ENCODE measurements at regions not wholly inside any gene's neighbourhood (a gene's known extent, or its start where the extent isn't known, plus 50 kb on each side); places are given as distances from the start of the nearest gene placed in this dataset.
"Not testable (repeated sequence)": the region's sequence is repeated elsewhere in the genome, so short reads cannot be mapped to it uniquely, and the experiment has no call there.

DNA sequence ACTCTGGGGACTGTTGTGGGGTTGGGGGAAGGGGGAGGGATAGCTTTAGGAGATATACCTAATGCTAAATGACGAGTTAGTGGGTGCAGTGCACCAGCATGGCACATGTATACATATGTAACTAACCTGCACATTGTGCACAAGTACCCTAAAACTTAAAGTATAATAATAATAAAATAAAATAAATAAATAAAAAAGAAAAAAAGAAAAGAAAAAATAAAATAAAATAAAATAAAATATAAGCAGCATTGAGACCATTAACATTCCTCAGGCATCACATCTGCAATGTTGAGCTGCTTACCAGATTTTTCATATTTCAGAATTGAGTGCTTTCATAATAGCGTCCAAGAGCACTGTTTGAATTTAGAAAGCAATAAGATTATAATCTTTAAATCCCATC is 263.2 kb upstream of the GJE1 start:
- DNase-seq, result not testable (repeated sequence)

DNA sequence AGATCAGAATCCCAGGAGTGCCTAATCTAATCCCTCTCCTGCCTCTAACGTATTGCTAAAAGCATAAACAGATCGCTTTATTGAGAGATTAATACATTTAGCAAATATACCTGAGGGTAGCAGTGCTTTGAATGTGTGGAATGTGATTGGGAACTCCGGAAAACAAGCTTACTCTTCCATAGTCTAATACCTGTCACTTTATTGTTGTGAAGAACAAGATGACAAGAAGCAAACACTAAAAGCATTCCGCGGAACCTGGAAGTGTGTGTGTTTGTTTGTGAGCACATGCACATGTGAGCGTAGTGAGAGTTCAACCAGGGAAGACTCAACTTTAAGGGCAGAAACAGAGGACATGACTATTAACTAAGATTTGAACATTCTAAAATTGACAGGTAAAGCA is 265.0 kb upstream of the GJE1 start:
- DNase-seq, result no peak

DNA sequence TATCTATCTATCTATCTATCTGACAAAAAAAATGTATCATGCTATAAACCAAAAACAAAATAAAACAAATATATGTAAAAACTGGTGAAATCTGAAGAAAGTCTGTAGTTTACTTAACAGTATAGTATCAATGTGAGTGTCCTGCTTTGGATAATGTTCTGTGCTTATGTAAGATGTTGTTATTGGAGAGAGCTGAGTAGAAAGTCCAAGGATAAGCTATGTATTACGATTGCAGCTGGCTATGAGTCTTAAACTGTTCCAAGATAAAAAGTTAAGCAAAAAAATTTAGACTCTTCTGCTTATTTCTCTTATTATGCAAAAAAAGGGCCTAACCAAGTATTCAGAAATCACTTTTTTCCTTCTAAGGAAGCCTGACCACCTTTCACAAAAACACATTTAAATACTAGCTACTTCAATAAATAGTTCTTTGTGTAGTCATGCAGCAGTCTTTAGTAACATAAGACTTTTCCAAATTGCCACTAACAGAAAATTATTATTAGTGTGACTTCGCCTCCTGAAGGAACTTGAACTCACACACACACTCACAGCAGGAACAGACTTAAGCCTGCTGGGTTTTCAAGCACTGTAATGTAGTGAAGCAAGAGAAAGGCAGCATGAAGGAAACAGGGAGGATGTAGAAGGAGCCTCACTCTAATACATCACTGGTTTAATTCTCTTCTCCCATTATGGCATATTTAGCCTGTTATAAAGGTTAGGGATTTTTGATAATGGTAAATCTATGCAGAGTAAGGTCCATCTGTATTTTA is 265.8 kb upstream of the GJE1 start:
- DNase-seq, result no peak

DNA sequence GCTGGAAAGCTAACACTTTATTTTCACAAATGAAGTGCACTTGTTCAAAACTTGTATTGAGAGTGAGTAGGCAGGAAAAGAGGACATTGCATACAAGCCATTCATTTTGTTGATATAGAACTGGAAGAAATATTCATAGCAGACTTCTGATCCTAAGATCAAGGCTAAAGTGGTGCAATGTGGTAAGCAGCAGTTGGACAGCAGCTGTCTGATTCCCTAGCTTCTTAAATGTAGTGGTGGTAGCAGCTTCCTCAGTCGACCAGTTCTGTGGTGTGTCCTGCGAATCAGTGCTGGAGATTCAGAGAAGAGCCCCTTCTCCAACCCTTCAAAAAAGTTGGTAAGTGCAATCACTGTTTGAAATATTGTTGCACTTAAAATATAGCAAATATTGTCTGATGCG is 281.7 kb upstream of the GJE1 start:
- DNase-seq, result no peak

DNA sequence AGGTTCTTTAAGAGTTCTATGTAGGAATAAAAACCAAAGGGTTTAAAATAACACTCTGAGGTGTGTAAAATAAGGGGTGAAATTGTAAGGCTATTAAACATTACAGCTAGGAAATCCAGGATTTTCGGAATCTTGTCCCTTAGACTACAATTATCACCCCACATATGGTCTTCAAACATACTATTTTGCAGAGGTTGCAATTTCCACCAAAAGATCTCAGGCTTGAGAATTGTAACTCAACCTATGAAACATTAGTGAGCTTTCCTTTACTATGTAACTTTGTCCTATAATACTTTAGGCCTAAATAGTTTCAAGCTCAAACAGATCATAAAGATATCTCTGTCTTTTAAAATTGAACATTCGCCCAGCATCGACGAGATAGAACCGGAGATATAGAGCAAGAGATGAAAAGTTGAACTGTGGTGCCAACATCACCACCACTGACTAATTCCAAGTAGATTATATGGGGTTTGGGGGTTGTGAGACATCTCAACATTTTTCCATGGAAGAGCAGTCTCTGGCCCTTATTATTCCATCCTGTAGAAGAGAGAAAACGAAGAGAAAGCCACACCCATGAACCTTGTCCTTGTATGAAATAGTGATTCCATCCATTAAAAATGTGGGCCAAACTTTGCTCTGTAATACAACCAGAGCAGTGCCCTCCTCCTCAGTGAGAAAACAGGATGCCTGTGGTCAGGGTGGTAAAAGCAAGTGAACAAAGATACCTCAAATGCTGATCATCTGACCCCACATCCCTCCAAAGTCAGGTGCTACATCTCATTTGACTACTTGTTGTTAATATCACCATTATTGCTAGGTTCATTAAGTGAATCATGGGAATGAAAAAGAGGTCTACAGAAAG is 284.5 kb upstream of the GJE1 start:
- DNase-seq, result no peak

DNA sequence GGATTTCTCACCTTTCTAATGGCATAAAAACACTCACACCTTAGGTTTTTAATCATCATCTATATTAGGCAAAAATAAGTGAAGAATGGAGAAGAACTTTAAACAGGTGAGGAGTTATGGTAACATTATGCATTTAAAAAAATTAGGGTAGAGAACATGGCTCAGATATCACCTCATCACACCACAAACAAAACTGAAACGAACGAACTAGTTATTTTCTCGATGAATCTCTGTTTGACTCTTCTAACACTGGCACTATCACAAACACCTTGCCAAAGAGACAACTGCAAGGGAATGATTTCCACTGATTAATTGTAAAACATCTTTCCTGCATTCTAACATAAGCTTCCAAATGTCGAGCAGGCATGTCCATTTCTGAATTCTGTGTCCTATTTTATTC is 286.1 kb upstream of the GJE1 start:
- DNase-seq, result no peak

DNA sequence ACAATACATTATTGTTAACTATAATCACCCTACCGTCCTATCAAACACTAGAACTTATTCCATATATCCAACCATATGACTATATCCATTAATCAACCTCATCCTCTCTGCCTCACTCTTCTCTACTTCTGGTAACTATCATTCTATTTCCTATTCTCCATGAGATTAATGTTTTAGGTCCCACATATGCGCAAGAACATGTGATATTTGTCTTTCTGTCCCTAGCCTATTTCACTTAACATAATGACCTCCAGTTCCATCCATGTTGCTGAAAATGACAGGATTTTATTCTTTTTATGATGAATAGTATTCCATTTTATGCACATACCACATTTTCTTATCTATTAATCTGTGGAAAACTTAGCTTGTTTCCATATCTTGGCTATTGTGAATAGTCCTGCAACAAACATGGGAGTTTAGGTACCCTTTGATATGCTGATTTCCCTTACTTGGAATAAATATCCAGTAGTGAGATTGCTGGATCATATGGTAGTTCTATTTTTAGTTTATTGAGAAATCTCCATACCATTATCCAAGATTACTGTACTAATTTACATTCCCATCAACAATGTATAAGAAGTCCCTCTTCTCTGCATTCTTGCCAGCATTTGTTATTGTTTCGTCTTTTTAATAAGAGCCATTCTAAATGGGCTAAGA is 289.4 kb upstream of the GJE1 start:
- DNase-seq, result no peak

DNA sequence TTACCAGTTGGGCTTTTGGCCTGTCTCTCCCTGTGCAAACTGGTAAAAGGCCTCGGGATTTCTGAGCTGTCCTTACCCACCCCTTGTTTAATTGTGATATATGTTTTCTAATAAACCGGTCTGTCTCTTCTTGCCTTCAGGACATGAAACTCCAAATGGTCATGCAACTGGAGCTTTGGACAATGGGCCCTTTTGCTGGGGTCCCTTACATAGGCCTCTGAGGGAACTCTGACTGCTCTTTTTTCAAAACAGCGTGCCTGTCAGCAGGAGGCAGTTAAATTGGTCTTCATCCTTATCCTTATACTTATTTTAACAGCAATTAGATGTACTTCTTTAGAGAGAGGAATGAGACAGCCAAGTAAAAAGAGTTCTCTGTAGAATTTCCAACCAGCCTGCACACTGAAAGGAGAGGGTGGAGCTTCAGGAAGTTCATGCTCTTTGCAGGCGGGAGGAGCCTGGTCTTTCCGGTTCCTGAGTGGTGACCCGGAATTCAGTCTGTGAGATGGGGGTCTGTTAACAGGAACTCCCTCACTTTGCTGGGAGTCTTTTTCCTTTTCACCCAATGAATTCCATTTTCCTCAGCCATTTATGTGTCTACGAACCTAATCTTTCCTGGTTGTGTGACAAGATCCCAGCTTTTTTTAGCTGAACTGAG is 299.6 kb upstream of the GJE1 start:
- no peak for DNase-seq

DNA sequence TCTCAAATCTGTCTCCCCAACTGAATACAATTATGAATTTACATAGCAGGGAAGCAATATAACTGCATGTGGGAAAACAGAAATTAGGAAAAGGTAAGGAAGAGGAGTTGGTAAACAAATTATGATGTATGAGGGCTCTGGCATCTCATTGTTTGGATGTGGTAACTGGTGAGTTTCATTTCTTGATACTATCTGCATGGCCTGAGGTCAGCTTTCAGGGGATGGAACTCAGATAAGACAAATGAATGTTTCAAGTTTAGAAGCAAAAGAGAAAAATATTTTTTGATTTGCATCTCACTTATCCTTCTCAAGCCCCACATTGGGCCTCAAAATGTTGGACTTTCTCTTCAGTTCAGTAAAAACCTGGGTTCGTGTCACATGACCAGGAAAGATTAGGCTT is 302.2 kb upstream of the GJE1 start:
- no peak for DNase-seq

DNA sequence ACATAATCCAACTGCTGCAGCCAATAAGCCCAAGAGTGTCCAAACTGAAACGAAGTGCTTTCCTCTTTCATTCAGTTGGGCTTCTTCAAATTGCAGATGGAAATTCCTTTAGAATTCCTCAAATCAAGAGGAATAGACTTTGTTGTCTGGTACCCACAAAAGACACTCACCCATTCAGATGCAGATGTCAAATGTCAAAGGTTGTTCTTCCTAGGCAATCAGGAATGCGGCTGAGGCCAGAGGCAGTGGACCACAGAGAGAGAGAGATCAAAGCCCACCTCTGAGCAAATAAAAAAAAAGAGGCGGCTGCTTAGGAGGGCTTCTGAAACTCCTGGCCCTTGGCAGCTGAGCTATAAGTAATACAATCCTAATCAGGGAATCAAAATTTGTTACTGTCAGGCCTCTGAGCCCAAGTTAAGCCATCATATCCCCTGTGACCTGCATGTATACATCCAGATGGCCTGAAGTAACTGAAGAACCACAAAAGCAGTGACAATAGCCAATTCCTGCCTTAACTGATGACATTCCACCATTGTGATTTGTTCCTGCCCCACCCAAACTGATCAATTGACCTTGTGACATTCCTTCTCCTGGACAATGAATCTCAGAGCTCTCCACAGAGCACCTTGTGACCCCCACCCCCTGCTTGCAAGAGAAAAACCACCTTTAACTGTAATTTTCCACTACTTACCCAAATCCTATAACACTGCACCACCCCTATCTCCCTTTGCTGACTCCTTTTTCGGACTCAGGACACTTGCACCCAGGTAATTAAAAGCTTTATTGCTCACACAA is 303.0 kb upstream of the GJE1 start:
- DNase-seq, result no peak

DNA sequence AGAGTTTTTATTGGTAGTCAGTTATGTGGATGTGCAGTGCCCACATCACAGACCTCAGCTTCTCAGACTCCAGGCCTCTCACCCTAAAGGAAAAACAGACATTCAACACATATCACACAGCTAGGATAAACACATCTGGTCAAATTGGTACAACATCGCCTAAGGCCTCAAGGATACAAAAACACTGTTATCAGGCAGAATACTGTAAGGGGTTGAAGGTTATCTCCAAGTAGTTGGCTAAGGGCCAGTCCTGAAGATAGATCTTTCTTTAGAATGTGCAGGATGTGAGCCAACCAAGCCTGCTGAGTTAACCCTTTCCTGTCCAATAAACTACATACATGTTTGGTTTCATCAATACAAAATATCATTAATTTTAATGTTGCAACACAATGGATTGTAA is 308.4 kb upstream of the GJE1 start:
- no peak for DNase-seq

DNA sequence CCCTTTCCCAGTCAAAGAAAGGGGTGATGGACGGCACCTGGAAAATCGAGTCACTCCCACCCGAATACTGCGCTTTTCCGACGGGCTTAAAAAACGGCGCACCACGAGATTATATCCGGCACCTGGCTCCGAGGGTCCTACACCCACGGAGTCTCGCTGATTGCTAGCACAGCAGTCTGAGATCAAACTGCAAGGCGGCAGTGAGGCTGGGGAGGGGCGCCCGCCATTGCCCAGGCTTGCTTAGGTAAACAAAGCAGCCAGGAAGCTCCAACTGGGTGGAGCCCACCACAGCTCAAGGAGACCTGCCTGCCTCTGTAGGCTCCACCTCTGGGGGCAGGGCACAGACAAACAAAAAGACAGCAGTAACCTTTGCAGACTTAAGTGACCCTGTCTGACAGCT is 317.7 kb upstream of the GJE1 start:
- peak; percentile 25 for DNase-seq

DNA sequence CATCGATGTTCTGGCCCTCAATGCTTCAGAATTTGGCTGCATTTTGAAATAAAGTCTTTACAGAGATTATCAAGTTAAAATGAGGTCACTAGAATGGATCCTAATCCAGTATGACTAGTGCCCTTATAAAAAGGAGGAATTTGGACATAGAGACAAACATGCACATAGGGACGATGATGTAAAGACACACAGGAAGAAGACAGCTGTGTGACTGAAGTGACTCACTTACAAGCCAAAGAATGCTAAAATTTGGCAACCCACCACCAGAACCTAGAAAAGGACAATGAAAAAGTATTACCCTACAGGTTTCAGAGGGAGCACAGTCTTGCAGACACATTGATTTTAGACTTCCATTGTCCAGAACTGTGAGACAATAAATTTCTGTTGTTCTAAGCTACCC is 322.8 kb upstream of the GJE1 start:
- no peak for DNase-seq

DNA sequence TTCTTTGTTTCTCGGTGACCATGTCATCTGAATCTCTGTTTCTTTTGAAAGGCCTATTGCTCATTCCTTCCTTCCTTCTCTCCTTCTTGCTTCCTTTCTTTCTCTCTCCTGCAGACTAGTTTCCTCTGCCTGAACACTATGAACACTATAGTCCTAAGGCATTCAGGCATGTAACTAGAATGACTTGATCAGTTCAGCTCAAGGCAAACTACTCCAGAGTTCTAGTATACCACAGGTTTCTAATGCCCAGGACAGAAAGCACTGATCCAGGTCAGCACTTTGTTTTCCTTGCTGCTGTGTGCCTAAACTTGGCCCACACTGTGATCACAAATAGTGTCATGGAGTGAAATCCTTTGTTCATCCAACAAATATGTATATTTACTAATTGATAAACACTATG is 324.1 kb upstream of the GJE1 start:
- DNase-seq, result no peak

DNA sequence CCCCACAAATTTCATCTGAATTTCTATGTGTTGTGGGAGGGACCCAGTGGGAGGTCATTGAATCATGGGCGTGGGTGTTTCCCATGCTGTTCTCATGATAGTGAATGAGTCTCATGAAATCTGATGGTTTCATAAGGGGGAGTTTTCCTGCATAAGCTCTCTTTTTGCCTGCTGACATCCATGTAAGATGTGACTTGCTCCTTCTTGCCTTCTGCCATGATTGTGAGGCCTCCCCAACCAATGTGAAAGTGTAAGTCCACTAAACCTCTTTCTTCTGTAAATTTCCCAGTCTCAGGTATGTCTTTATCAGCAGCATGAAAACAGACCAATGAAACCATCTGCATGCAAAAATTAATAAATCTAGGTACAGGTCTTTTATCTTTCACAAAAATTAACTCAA is 331.8 kb upstream of the GJE1 start:
- DNase-seq, result not testable (repeated sequence)

DNA sequence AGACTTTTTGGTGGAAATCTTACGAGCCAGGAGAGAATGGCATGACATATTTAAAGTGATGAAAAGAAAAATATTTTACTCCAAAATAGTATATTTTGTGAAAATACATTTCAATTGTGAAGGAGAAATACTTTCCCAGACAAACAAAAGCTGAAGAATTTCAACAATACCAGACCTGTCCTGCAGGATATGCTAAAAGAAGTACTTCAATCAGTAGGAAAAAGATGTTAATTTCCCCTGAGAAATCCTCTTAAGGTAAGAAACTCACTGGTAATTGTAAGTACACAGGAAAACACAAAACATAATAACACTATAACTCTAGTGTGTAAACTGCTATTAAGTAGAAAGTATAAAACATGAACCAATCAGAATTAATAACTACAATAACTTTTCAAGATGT is 341.8 kb upstream of the GJE1 start:
- DNase-seq, result no peak

DNA sequence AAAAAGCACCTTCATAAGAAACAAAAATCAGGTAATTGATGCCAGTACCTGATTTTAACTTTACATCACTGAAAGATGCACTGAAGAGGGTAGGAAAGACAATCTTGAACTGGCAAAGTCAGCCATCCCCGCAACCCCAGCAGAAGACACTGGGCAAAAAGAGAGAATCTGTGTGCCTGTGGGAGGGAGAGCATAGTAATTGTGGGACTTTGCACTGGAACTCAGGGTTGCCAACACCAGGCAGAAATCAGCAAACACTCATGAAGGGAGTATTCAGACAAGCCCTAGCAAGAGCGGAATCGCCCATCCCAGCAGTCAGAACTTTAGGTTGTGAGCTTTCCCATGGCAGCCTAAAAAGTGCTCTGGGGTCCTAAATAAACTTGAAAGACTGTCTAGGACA is 344.6 kb upstream of the GJE1 start:
- no peak for DNase-seq

DNA sequence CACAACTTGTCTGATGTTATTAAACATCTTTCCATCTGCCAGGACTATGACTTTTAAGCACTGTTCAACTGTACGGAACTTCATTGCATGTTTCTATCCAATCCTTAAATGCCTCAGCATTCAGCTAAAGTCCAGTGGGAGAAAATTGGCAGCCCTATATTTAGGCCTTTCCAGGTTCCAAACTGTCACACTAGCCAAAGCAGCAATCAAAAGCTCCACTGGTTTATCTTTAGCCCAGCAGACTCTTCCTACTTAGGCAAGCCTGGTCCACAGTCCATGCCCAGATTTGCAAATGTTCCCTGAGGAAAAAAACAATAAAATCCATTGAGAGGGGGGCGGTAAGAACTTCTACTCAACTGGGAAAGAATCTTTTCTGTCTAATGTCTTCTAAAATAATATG is 349.1 kb upstream of the GJE1 start:
- DNase-seq, result no peak

DNA sequence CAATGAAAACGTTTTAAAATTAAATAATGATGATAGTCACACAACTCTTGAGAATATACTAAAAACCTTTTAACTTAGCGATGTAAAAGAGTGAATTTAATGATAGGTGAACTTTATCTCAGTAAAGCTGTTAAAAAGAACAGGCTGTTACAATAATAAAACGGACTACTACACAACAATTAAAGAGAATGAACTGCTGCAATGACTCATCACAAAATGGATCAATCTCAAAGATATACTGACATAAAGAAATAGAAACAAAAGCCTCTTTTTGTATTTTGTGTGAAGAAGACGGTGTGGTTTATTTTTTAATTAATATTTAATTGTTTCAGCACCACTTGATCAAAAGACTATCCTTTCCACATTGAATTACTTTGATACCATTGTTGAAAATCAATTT is 352.4 kb upstream of the GJE1 start:
- DNase-seq, result no peak

DNA sequence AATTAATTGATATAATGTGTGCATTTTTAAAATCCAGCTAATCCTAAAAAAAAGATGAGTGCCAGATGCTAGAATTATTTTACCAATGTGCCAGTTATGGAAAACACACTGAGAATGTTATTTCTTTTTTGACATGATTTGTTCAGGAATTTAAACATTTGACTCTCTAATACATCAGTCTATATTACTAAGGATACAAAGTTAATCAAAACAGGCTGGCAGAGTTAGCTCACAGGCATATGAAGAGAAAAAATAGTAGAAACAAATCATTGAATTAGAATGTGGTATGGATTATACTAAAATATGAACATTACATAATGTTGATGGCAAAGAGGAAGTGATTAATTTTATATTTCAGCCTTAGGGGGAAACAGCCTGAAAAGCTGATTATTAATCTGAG is 368.3 kb upstream of the GJE1 start:
- DNase-seq, result no peak

DNA sequence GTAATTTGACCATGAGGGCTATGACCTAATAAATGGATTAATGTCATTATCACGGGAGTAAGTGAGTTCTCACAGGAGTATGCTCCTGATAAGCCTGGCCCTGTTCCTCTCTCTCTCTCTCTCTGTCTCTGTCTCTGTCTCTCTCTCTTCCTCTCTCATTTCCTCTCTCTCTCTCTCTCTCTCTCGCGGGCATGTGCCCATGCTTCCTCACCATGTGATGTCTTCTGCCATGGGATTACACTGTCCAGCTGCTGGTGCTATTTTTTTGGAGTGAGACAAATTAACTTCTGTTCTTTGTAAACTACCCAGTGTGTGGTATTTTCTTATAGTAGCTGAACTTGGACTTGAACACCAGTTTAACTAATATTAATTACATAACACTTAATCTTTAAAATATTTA is 374.3 kb upstream of the GJE1 start:
- DNase-seq, result no peak

DNA sequence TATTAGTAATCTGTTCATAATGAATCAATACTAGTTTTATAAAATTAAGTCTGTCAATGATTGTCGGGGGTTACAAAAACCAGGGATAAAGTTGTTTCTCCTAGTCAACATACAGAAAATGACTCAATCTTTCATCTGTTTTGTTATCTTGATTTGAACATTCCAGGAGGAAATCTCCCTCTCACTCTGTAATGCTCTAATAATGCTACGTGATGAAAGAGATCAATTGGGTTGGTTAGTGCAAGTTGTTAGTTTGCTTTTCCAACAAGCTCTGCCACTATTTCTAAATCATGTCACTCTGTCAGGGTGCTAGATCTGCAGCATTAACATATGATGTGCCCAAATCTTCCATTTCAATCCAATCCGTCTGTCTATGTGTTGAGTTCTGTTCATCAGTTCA is 379.5 kb upstream of the GJE1 start:
- DNase-seq, result no peak

DNA sequence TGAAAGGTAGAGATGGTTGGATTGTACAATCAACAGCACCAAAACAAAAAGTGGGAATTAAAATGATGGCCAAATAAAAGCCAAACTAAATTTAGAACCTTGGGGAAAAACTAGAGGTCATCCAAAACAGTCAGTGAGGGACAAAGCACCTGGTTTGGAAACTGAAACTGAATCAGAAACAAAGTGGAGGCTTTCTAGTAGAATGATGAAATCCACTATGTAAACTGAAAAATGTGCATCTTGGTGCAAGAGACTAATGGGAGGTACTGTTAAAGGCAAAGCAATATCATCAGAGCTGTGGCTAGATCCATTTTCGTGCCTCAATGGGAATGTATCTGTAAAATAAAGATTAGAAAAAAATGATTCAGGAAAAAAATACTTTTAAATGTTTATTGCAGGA is 380.0 kb upstream of the GJE1 start:
- no peak for DNase-seq

Data from NCI-H1105 treated with DMSO at 0.1 percent for 48 hours (cell line).